ENCODE measurements at regions not wholly inside any gene's neighbourhood (a gene's known extent, or its start where the extent isn't known, plus 50 kb on each side); places are given as distances from the start of the nearest gene placed in this dataset.
"Not testable (repeated sequence)": the region's sequence is repeated elsewhere in the genome, so short reads cannot be mapped to it uniquely, and the experiment has no call there.

GRCh38 chr11:38582151-38582550 lies 1984.1 kb upstream of the RAG2 start:
- DNase-seq (ENCODE audit: low read depth in 3 of 3) = no peak

DNA sequence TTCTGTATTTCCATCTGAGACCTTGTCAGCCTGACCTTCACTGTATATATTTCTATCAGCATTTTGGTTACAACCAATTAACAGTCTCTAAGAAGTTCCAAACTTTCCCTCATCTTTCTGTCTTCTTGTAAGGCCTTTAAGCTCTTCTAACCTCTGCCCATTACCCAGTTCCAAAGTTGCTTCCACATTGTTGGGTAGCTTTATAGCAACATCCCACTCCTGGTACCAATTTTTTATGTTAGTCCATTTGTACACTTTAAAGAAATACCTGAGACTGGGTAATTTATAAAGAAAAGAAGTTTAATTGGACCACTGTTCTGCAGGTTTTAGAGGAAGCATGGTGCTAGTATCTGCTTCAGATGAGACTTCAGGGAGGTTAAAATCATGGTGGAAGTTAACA lies 1979.7 kb upstream of the RAG2 start:
- no peak for DNase-seq (ENCODE audit: low read depth in 3 of 3)

DNA sequence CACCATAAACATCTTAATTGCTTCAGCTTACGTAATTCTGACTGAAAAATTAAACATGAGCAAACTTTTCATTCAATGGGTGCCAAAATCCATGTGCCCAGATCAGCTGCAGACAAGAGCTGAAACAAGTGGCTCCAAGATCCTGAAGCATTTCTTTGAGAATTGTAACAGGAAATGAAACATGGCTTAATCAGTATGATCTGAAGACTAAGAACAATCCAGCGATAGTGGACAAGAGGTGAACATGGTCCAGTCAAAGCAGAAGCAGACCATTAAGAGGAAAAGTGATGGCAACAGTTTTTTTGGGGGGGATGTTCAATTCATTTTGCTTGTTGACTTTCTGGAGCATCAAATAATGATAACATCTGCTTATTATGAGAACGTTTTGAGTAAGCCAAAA lies 1964.5 kb upstream of the RAG2 start:
- no peak for DNase-seq (ENCODE audit: low read depth in 3 of 3)

GRCh38 chr11:38553148-38553547 lies 1955.1 kb upstream of the RAG2 start:
- DNase-seq (ENCODE audit: low read depth in 3 of 3) = no peak

GRCh38 chr11:38547462-38547861 lies 1949.4 kb upstream of the RAG2 start:
- no peak for DNase-seq (ENCODE audit: low read depth in 3 of 3)

GRCh38 chr11:38543986-38544385 lies 1946.0 kb upstream of the RAG2 start:
- DNase-seq (ENCODE audit: low read depth in 3 of 3) = no peak

DNA sequence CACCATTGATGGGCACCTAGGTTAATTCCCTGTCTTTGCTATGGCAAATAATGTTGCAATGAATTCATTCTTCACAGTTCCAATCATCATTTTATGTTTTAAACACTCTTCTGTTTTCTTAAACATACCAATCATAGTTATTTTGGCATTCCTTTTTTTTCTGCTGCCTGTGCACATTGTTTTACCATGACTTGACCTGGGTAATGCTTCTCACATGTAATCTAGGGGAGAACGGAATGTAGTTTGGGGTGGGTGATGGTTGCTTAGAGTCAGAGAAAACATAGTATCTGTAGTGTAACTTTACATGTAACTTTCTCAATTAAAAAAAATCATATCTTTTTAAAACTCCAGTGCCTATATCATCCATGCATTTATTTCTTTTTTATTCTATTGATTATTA lies 1945.3 kb upstream of the RAG2 start:
- no peak for DNase-seq (ENCODE audit: low read depth in 3 of 3)

- no peak for DNase-seq (ENCODE audit: low read depth in 3 of 3)
Observed at GRCh38 chr11:38538866-38539680, 1941.0 kb upstream of the RAG2 start.

GRCh38 chr11:38530226-38530625 lies 1932.2 kb upstream of the RAG2 start:
- DNase-seq (ENCODE audit: low read depth in 3 of 3) = no peak

DNA sequence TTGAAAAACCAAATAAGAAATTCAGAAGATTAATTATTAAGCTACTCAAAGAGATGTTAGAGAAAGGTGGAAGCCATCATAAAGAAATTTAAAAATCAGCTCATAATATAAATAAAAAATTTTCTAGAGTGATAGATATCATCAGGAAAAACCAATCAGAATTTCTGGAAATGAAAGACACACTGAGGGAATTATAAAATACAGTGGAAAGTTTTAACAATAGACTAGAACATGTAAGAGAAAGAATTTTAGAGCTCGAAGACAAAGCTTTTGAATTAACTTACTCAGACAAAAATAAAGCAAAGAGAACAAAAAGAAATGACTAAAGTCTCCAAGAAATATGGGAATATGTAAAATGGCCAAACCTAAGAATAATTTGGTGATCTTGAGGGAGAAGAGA lies 1926.9 kb upstream of the RAG2 start:
- DNase-seq (ENCODE audit: low read depth in 3 of 3) = no peak

- no peak for DNase-seq (ENCODE audit: low read depth in 3 of 3)
Observed at GRCh38 chr11:38517991-38518390, 1920.0 kb upstream of the RAG2 start.

- DNase-seq (ENCODE audit: low read depth in 3 of 3) = not testable (repeated sequence)
Observed at GRCh38 chr11:38512830-38513229, 1914.8 kb upstream of the RAG2 start.

GRCh38 chr11:38510041-38510440 lies 1912.0 kb upstream of the RAG2 start:
- DNase-seq (ENCODE audit: low read depth in 3 of 3) = no peak

DNA sequence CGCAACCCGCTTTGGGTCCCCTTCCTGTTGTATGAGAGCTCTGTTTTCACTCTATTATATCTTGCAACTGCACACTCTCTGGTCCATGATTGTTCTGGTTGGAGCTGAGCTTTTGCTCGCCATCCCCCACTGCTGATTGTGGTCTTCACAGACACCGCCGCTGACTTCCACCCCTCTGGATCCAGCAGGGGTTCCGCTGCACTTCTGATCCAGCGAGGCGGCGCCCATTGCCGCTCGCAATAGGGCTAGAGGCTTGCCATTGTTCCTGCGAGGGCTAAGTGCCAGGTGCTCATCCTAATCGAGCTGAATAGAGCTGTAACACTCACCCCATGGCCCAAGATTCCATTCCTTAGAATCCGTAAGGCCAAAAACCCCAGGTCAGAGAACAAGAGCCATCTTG lies 1905.8 kb upstream of the RAG2 start:
- DNase-seq (ENCODE audit: low read depth in 3 of 3) = no peak

GRCh38 chr11:38498721-38499120 lies 1900.7 kb upstream of the RAG2 start:
- DNase-seq (ENCODE audit: low read depth in 3 of 3) = no peak

DNA sequence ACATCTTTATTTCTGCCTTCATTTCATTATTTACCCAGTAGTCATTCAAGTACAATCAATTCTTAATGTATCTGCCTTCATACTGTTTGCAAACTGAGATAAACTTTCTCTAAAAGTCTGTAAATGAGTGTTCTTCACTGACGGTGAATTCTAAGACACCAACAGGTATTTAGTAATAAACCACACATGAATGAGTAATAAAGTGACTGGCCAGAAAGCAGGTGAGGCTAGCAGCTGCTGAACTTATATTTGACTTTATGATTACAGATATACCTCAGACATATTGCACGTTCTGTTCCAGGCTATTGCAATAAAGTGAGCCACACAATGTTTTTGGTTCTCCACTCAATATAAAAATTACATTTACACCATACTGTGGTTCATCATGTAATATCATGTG lies 1894.0 kb upstream of the RAG2 start:
- DNase-seq (ENCODE audit: low read depth in 3 of 3) = no peak

DNA sequence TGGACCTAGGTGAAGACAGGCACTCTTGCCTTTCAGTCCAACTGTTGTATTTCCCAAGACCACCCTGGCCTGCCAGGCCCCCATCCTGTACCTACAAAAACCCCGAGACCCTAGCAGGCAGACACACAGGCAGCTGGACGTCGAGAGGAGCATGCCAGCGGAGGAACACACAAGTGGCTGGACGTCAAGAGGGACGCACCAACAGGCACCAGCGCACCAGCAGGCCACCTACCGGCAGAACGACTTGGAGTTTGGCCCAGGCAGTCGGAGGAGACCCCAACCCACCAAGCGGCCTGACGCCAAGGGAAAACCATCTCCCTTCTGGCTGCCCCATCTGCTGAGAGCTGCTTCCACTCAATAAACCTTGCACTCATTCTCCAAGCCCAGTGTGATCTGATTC lies 1883.4 kb upstream of the RAG2 start:
- no peak for DNase-seq (ENCODE audit: low read depth in 3 of 3)

GRCh38 chr11:38476808-38477575 lies 1879.0 kb upstream of the RAG2 start:
- DNase-seq (ENCODE audit: low read depth in 3 of 3) = no peak

- no peak for DNase-seq (ENCODE audit: low read depth in 3 of 3)
Observed at GRCh38 chr11:38461751-38462150, 1863.7 kb upstream of the RAG2 start.

DNA sequence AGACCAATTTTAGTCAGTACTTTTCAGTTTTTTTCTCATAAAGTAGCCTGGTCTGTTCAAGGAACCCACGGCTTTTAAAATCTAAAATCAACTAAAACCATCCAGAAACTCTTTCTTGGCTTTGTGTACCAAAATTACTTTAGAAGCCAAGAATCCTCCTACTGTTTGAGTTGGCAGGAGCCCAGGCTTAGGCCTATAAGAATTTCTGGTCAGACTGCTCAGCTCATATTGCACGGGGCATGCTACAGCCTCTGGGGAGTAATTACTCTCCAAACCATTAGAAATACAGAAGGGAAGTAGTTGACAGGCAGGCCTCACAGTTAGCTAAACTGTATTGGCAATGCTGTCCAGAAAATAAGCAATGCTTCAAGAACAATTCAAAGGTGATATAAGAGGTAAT lies 1862.9 kb upstream of the RAG2 start:
- DNase-seq (ENCODE audit: low read depth in 3 of 3) = no peak

GRCh38 chr11:38460429-38460828 lies 1862.4 kb upstream of the RAG2 start:
- DNase-seq (ENCODE audit: low read depth in 3 of 3) = no peak

GRCh38 chr11:38456371-38456770 lies 1858.3 kb upstream of the RAG2 start:
- DNase-seq (ENCODE audit: low read depth in 3 of 3) = no peak

GRCh38 chr11:38448284-38448683 lies 1850.2 kb upstream of the RAG2 start:
- DNase-seq (ENCODE audit: low read depth in 3 of 3) = no peak
